Stimulated activated naive CD8-positive, alpha-beta T cell treated with anti-CD3 and anti-CD28 coated beads, Interleukin-15, Interleukin-2, amounts not matched to agents 100 ng/mL and 50 ng/mL, for 24 hours (primary cell): ENCODE measurements at regions not wholly inside any gene's neighbourhood (a gene's known extent, or its start where the extent isn't known, plus 50 kb on each side); places are given as distances from the start of the nearest gene placed in this dataset.

Experiments
- H3K27ac Mint-ChIP-seq: one replicate; pipeline ENCODE4 v1.8.0; 2021; ENCODE audit warnings: mild to moderate bottlenecking, mixed read lengths
- H3K27me3 Mint-ChIP-seq: one replicate; pipeline ENCODE4 v1.8.0; 2021; ENCODE audit warnings: mixed read lengths
- H3K36me3 Mint-ChIP-seq: one replicate; pipeline ENCODE4 v1.8.0; 2021; ENCODE audit warnings: low read depth, mixed read lengths
- H3K4me1 Mint-ChIP-seq: one replicate; pipeline ENCODE4 v1.8.0; 2021; ENCODE audit warnings: low read depth, mixed read lengths
- H3K4me3 Mint-ChIP-seq: one replicate; pipeline ENCODE4 v1.8.0; 2021; ENCODE audit warnings: mild to moderate bottlenecking, mixed read lengths
- H3K9me3 Mint-ChIP-seq: one replicate; pipeline ENCODE4 v1.8.0; 2021; ENCODE audit warnings: mixed read lengths

GRCh38 chr5:91240175-91240574 is 142.9 kb downstream of the ARRDC3 start:
- H3K4me3 Mint-ChIP-seq, result no peak overlapping the region

GRCh38 chr5:91235271-91235694 is 147.8 kb downstream of the ARRDC3 start:
- H3K4me3 Mint-ChIP-seq, result no peak overlapping the region
- H3K27ac Mint-ChIP-seq, result no peak overlapping the region
- H3K9me3 Mint-ChIP-seq, result peaks cover 3% of the 10 kb centered on the region
- peaks cover 3% of the 10 kb centered on the region for H3K4me1 Mint-ChIP-seq
- peaks cover 4% of the 10 kb centered on the region for H3K36me3 Mint-ChIP-seq
- no peaks in the 10 kb centered on the region for H3K27me3 Mint-ChIP-seq

More at GRCh38 chr5:91240175-91240574, 142.9 kb downstream of the ARRDC3 start:
- H3K27me3 Mint-ChIP-seq, result no peaks in the 10 kb centered on the region
- peaks cover 3% of the 10 kb centered on the region for H3K4me1 Mint-ChIP-seq
- H3K9me3 Mint-ChIP-seq, result peaks cover 10% of the 10 kb centered on the region
- peaks cover 11% of the 10 kb centered on the region for H3K36me3 Mint-ChIP-seq
- H3K27ac Mint-ChIP-seq, result no peak overlapping the region

- Mint-ChIP-seq H3K4me3 (no peak overlapping the region), H3K36me3 (peaks cover 16% of the 10 kb centered on the region), H3K9me3 (peaks cover 16% of the 10 kb centered on the region), H3K27me3 (no peaks in the 10 kb centered on the region), H3K4me1 (no peaks in the 10 kb centered on the region), H3K27ac (no peak overlapping the region)
Measured at GRCh38 chr5:91232523-91232922, 150.6 kb downstream of the ARRDC3 start.

- H3K9me3 Mint-ChIP-seq, result peaks cover 16% of the 10 kb centered on the region
Measured at GRCh38 chr5:91229031-91229727, 153.9 kb downstream of the ARRDC3 start.

GRCh38 chr5:91228188-91228587 is 154.9 kb downstream of the ARRDC3 start:
- no peak overlapping the region for H3K4me3 Mint-ChIP-seq
- H3K27me3 Mint-ChIP-seq, result no peaks in the 10 kb centered on the region
- H3K27ac Mint-ChIP-seq, result no peak overlapping the region
- no peaks in the 10 kb centered on the region for H3K4me1 Mint-ChIP-seq
- H3K36me3 Mint-ChIP-seq, result peaks cover 16% of the 10 kb centered on the region
- peaks cover 16% of the 10 kb centered on the region for H3K9me3 Mint-ChIP-seq

More at GRCh38 chr5:91229031-91229727, 153.9 kb downstream of the ARRDC3 start:
- no peaks in the 10 kb centered on the region for H3K27me3 Mint-ChIP-seq
- H3K36me3 Mint-ChIP-seq, result peaks cover 16% of the 10 kb centered on the region
- no peaks in the 10 kb centered on the region for H3K4me1 Mint-ChIP-seq
- H3K27ac Mint-ChIP-seq, result no peak overlapping the region
- H3K4me3 Mint-ChIP-seq, result no peak overlapping the region

- Mint-ChIP-seq H3K9me3 (peaks cover 16% of the 10 kb centered on the region), H3K27ac (no peak overlapping the region), H3K36me3 (peaks cover 16% of the 10 kb centered on the region), H3K4me3 (no peak overlapping the region), H3K27me3 (no peaks in the 10 kb centered on the region), H3K4me1 (no peaks in the 10 kb centered on the region)
Measured at GRCh38 chr5:91225848-91226686, 157.1 kb downstream of the ARRDC3 start.

GRCh38 chr5:91224969-91225368 is 158.1 kb downstream of the ARRDC3 start:
- Mint-ChIP-seq H3K27ac (no peak overlapping the region), H3K4me1 (no peaks in the 10 kb centered on the region), H3K4me3 (no peak overlapping the region), H3K9me3 (peaks cover 13% of the 10 kb centered on the region), H3K27me3 (no peaks in the 10 kb centered on the region), H3K36me3 (peaks cover 12% of the 10 kb centered on the region)

- Mint-ChIP-seq H3K27me3 (no peaks in the 10 kb centered on the region), H3K27ac (no peak overlapping the region), H3K4me1 (no peaks in the 10 kb centered on the region), H3K36me3 (peaks cover 7% of the 10 kb centered on the region), H3K9me3 (peaks cover 10% of the 10 kb centered on the region), H3K4me3 (no peak overlapping the region)
Measured at GRCh38 chr5:91224456-91224855, 158.7 kb downstream of the ARRDC3 start.

GRCh38 chr5:91223886-91224285 is 159.2 kb downstream of the ARRDC3 start:
- H3K27me3 Mint-ChIP-seq, result no peaks in the 10 kb centered on the region
- no peak overlapping the region for H3K27ac Mint-ChIP-seq
- no peaks in the 10 kb centered on the region for H3K4me1 Mint-ChIP-seq
- peaks cover under 1% of the 10 kb centered on the region for H3K36me3 Mint-ChIP-seq
- peaks cover 4% of the 10 kb centered on the region for H3K9me3 Mint-ChIP-seq
- H3K4me3 Mint-ChIP-seq, result no peak overlapping the region

- Mint-ChIP-seq H3K36me3 (no peaks in the 10 kb centered on the region), H3K4me3 (no peak overlapping the region), H3K27ac (no peak overlapping the region), H3K27me3 (no peaks in the 10 kb centered on the region), H3K4me1 (no peaks in the 10 kb centered on the region), H3K9me3 (no peaks in the 10 kb centered on the region)
Measured at GRCh38 chr5:91222482-91222881, 160.6 kb downstream of the ARRDC3 start.

- Mint-ChIP-seq H3K27me3 (no peaks in the 10 kb centered on the region), H3K27ac (no peak overlapping the region), H3K9me3 (no peaks in the 10 kb centered on the region), H3K4me1 (no peaks in the 10 kb centered on the region), H3K36me3 (no peaks in the 10 kb centered on the region), H3K4me3 (no peak overlapping the region)
Measured at GRCh38 chr5:91221917-91222316, 161.2 kb downstream of the ARRDC3 start.

- Mint-ChIP-seq H3K9me3 (no peaks in the 10 kb centered on the region), H3K4me3 (no peak overlapping the region), H3K27me3 (no peaks in the 10 kb centered on the region), H3K36me3 (no peaks in the 10 kb centered on the region), H3K4me1 (no peaks in the 10 kb centered on the region), H3K27ac (no peak overlapping the region)
Measured at GRCh38 chr5:91219803-91220371, 163.2 kb downstream of the ARRDC3 start.

- no peak overlapping the region for H3K4me3 Mint-ChIP-seq
- H3K4me1 Mint-ChIP-seq, result no peaks in the 10 kb centered on the region
- H3K36me3 Mint-ChIP-seq, result no peaks in the 10 kb centered on the region
- no peaks in the 10 kb centered on the region for H3K9me3 Mint-ChIP-seq
- no peaks in the 10 kb centered on the region for H3K27me3 Mint-ChIP-seq
- H3K27ac Mint-ChIP-seq, result no peak overlapping the region
Measured at GRCh38 chr5:91219091-91219802, 163.9 kb downstream of the ARRDC3 start.

- no peak overlapping the region for H3K4me3 Mint-ChIP-seq
- H3K36me3 Mint-ChIP-seq, result no peaks in the 10 kb centered on the region
- no peaks in the 10 kb centered on the region for H3K9me3 Mint-ChIP-seq
- H3K4me1 Mint-ChIP-seq, result no peaks in the 10 kb centered on the region
- no peaks in the 10 kb centered on the region for H3K27me3 Mint-ChIP-seq
- H3K27ac Mint-ChIP-seq, result no peak overlapping the region
Measured at GRCh38 chr5:91217859-91218258, 165.3 kb downstream of the ARRDC3 start.

GRCh38 chr5:91214571-91214970 is 168.5 kb downstream of the ARRDC3 start:
- H3K9me3 Mint-ChIP-seq, result no peaks in the 10 kb centered on the region
- no peak overlapping the region for H3K27ac Mint-ChIP-seq
- no peaks in the 10 kb centered on the region for H3K36me3 Mint-ChIP-seq
- H3K4me3 Mint-ChIP-seq, result no peak overlapping the region
- H3K27me3 Mint-ChIP-seq, result no peaks in the 10 kb centered on the region
- H3K4me1 Mint-ChIP-seq, result no peaks in the 10 kb centered on the region
